Endothelial cell of umbilical vein (primary cell): ENCODE measurements at regions not wholly inside any gene's neighbourhood (a gene's known extent, or its start where the extent isn't known, plus 50 kb on each side); places are given as distances from the start of the nearest gene placed in this dataset.

Experiments
- CTCF ChIP-seq, 2 donors: IDR thresholded peaks; 1 replicate in 1 of 2; 2 replicates in 1 of 2; pipeline ENCODE4 v1.5.1; 2011; ENCODE audit warnings: low read length in 2 of 2, mild to moderate bottlenecking in 2 of 2, moderate library complexity in 2 of 2, control low read depth in 1 of 2, inconsistent platforms in 1 of 2, low read depth in 1 of 2; ENCODE audit not compliant: insufficient read depth in 1 of 2; ENCODE audit errors: extremely low read depth in 1 of 2
- JUN ChIP-seq: IDR thresholded peaks from 2 replicates; pipeline ENCODE4 v1.6.1; 2011; ENCODE audit warnings: borderline replicate concordance, low read depth; ENCODE audit not compliant: insufficient read length, insufficient read depth
- MAX ChIP-seq: IDR thresholded peaks from 2 replicates; pipeline ENCODE4 v1.6.1; 2011; ENCODE audit not compliant: insufficient read depth, insufficient read length

- TF ChIP-seq CTCF (IDR thresholded peaks at IDR 0.05; ENCODE audit: extremely low read depth in 1 of 2, insufficient read depth in 1 of 2, low read depth in 1 of 2, low read length in 2 of 2) (no peak), JUN (no peak), MAX (no peak)
These were observed 187.7 kb upstream of the ATXN7L3B start for GRCh38 chr12:74349925-74350324.
